CD4-positive, alpha-beta memory T cell (primary cell): ENCODE measurements at regions not wholly inside any gene's neighbourhood (a gene's known extent, or its start where the extent isn't known, plus 50 kb on each side); places are given as distances from the start of the nearest gene placed in this dataset. TPM values are rescaled to one million over a fixed set of nuclear protein-coding genes. Genes with fewer than 3 reads are reported as not detected.

Source experiments
- CTCF ChIA-PET: fragments of 350-600 bp; sonication (Branson Sonifier 250); formaldehyde crosslinking; loops from one replicate; lab custom pipeline; 2021; ENCODE audit warnings: inconsistent platforms; ENCODE audit not compliant: partially characterized antibody; lab: Charles Lee
- POLR2A ChIA-PET: fragments of 350-600 bp; sonication (Branson Sonifier 250); formaldehyde crosslinking; loops from one replicate; lab custom pipeline; 2021; ENCODE audit not compliant: partially characterized antibody; lab: Charles Lee
- DNase-seq, 5 donors: peaks; one replicate each; pipeline versions ENCODE4 v3.0.0 to v3.0.0-alpha.2; 2020 to 2022; ENCODE audit warnings: mixed read lengths in 1 of 5
- H3K27ac ChIP-seq: one replicate; pipeline ENCODE4 v1.7.0; 2013; ENCODE audit warnings: low read depth, low read length
- H3K27me3 ChIP-seq: 2 replicates; pipeline ENCODE4 v1.7.0; 2013; ENCODE audit warnings: mild to moderate bottlenecking, low read length, moderate library complexity; ENCODE audit not compliant: insufficient read depth
- H3K36me3 ChIP-seq: 2 replicates; pipeline ENCODE4 v1.7.0; 2013; ENCODE audit warnings: mild to moderate bottlenecking, low read length, moderate library complexity; ENCODE audit not compliant: insufficient read depth
- H3K4me1 ChIP-seq: 2 replicates; pipeline ENCODE4 v1.7.0; 2013; ENCODE audit warnings: mild to moderate bottlenecking, low read length, moderate library complexity; ENCODE audit not compliant: insufficient read depth
- H3K4me3 ChIP-seq, 2 donors: one replicate each; pipeline ENCODE4 v1.7.0; 2013; ENCODE audit warnings: low read length in 2 of 2, mild to moderate bottlenecking in 1 of 2
- H3K9me3 ChIP-seq, 2 donors: one replicate each; pipeline ENCODE4 v1.7.0; 2013; ENCODE audit warnings: low read length in 2 of 2, control low read depth in 1 of 2; ENCODE audit not compliant: control insufficient read depth in 1 of 2
- H3K27ac Mint-ChIP-seq, 7 donors: one replicate each; pipeline ENCODE4 v1.8.0; 2020 to 2021; ENCODE audit warnings: mixed read lengths in 7 of 7, mild to moderate bottlenecking in 6 of 7, inconsistent platforms in 3 of 7, moderate library complexity in 3 of 7
- H3K27me3 Mint-ChIP-seq, 2 donors: one replicate each; pipeline ENCODE4 v1.8.0; 2020 to 2021; ENCODE audit warnings: mixed read lengths in 2 of 2
- H3K36me3 Mint-ChIP-seq, 2 donors: one replicate each; pipeline ENCODE4 v1.8.0; 2020 to 2021; ENCODE audit warnings: mixed read lengths in 2 of 2, inconsistent platforms in 1 of 2, mild to moderate bottlenecking in 1 of 2
- H3K4me1 Mint-ChIP-seq, 4 donors: one replicate each; pipeline ENCODE4 v1.8.0; 2020 to 2021; ENCODE audit warnings: mixed read lengths in 4 of 4, mild to moderate bottlenecking in 1 of 4
- H3K4me3 Mint-ChIP-seq, 8 donors: one replicate each; pipeline ENCODE4 v1.8.0; 2020 to 2021; ENCODE audit warnings: mixed read lengths in 8 of 8, mild to moderate bottlenecking in 7 of 8, moderate library complexity in 6 of 8, inconsistent platforms in 3 of 8
- H3K9me3 Mint-ChIP-seq, 8 donors: one replicate each; pipeline ENCODE4 v1.8.0; 2020 to 2021; ENCODE audit warnings: mixed read lengths in 8 of 8, mild to moderate bottlenecking in 5 of 8, inconsistent platforms in 3 of 8, moderate library complexity in 1 of 8
- intact Hi-C: fragments of 100-400 bp; cut with micrococcal nuclease; formaldehyde crosslinking; loops from one replicate; pipeline ENCODE4 v1.15.1; 2023
- microRNA-seq: library from miRNA; unstranded; fragments of <30 nt; microRNA quantifications from one replicate; pipeline ENCODE4 v1.2.0, GENCODE V29; 2021; ENCODE audit warnings: borderline replicate concordance, borderline number of aligned reads, borderline microRNAs expressed, mixed read lengths

DNA sequence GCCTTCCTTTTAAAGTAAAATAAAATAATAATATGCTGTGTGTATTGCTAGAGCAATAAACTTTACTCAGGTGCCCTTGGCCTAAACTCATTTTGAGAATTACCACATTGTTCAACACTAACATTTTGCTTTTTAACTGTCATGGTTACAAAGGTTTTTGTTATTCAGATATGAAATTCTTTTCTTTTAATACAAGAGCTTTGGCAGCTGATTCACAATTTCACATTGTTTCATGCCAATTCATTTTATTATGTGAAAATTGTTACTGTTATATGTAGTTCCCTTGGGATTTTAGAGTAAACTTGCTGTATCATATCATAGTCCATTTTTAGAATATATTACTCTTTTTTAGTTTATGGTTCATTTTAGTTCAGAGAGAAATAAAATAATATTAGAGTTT is 65.8 kb upstream of the ZNF804A start:
- no peak overlapping the region for H3K27ac Mint-ChIP-seq
- intact Hi-C loops, result no loop called here
- peaks cover 3 to 29% (median 18%) of the 10 kb centered on the region in 8 donors for H3K9me3 Mint-ChIP-seq
- no peaks in the 10 kb centered on the region for H3K27me3 Mint-ChIP-seq
- H3K36me3 Mint-ChIP-seq, result no peaks in the 10 kb centered on the region
- Histone ChIP-seq H3K4me3 (no peak overlapping the region), H3K9me3 (peaks cover 0 to 11% of the 10 kb centered on the region in 2 donors), H3K27me3 (no peaks in the 10 kb centered on the region), H3K27ac (no peak overlapping the region), H3K36me3 (no peaks in the 10 kb centered on the region), H3K4me1 (no peaks in the 10 kb centered on the region)
- DNase-seq, result no peak
- H3K4me1 Mint-ChIP-seq, result no peaks in the 10 kb centered on the region
- CTCF ChIA-PET, result no interaction called here
- POLR2A ChIA-PET, result no interaction called here
- H3K4me3 Mint-ChIP-seq, result no peak overlapping the region

GRCh38 chr2:184534986-184535385 is 63.3 kb upstream of the ZNF804A start:
- Histone ChIP-seq H3K4me1 (no peaks in the 10 kb centered on the region), H3K27me3 (no peaks in the 10 kb centered on the region), H3K27ac (no peak overlapping the region), H3K9me3 (no peaks in the 10 kb centered on the region), H3K4me3 (no peak overlapping the region), H3K36me3 (no peaks in the 10 kb centered on the region)
- intact Hi-C loops, result no loop called here
- H3K9me3 Mint-ChIP-seq, result peaks cover 0 to 12% (median 5%) of the 10 kb centered on the region in 8 donors
- POLR2A ChIA-PET, result no interaction called here
- no peaks in the 10 kb centered on the region for H3K27me3 Mint-ChIP-seq
- CTCF ChIA-PET, result no interaction called here
- H3K4me3 Mint-ChIP-seq, result no peak overlapping the region
- no peak overlapping the region for H3K27ac Mint-ChIP-seq
- H3K36me3 Mint-ChIP-seq, result no peaks in the 10 kb centered on the region
- DNase-seq, result no peak
- no peaks in the 10 kb centered on the region for H3K4me1 Mint-ChIP-seq

- H3K9me3 Mint-ChIP-seq, result peaks cover 0 to 6% (median 1%) of the 10 kb centered on the region in 8 donors
- Histone ChIP-seq H3K27me3 (no peaks in the 10 kb centered on the region), H3K9me3 (no peaks in the 10 kb centered on the region), H3K27ac (no peak overlapping the region), H3K4me1 (no peaks in the 10 kb centered on the region), H3K4me3 (no peak overlapping the region), H3K36me3 (no peaks in the 10 kb centered on the region)
- H3K36me3 Mint-ChIP-seq, result no peaks in the 10 kb centered on the region
- no peaks in the 10 kb centered on the region for H3K27me3 Mint-ChIP-seq
- H3K4me3 Mint-ChIP-seq, result no peak overlapping the region
- intact Hi-C loops, result no loop called here
- H3K4me1 Mint-ChIP-seq, result no peaks in the 10 kb centered on the region
- ChIA-PET POLR2A (no interaction called here), CTCF (no interaction called here)
- no peak overlapping the region for H3K27ac Mint-ChIP-seq
- DNase-seq, result no peak
Measured at GRCh38 chr2:184540246-184540789, 58.0 kb upstream of the ZNF804A start.

DNA sequence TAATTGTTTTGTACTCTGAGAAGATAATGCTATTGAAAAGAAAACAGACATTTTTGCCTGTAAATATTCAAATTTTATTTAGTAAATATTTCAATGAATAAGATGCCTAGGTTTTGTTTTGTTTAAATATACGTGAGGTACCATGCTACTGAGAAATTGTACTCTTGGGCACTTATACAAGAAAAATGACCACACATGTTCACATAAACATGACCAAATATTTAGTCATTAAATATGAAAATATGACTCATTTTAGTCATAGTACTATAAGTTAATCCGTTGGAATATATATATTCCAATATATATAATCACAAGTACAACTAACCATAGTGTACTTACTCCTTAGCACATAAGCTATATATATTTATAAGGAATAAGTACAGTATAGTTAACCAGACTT is 56.7 kb upstream of the ZNF804A start:
- Histone ChIP-seq H3K27ac (no peak overlapping the region), H3K27me3 (no peaks in the 10 kb centered on the region), H3K9me3 (no peaks in the 10 kb centered on the region), H3K4me3 (no peak overlapping the region), H3K36me3 (no peaks in the 10 kb centered on the region), H3K4me1 (no peaks in the 10 kb centered on the region)
- ChIA-PET CTCF (no interaction called here), POLR2A (no interaction called here)
- Mint-ChIP-seq H3K4me1 (no peaks in the 10 kb centered on the region), H3K27me3 (no peaks in the 10 kb centered on the region), H3K27ac (no peak overlapping the region), H3K4me3 (no peak overlapping the region), H3K9me3 (peaks cover 0 to 6% (median 1%) of the 10 kb centered on the region in 8 donors), H3K36me3 (no peaks in the 10 kb centered on the region)
- intact Hi-C loops, result no loop called here
- no peak for DNase-seq

- H3K27ac Mint-ChIP-seq, result no peak overlapping the region
- no peaks in the 10 kb centered on the region for H3K27me3 Mint-ChIP-seq
- POLR2A ChIA-PET, result no interaction called here
- intact Hi-C loops, result no loop called here
- H3K4me1 Mint-ChIP-seq, result no peaks in the 10 kb centered on the region
- peaks cover 0 to 6% (median 1%) of the 10 kb centered on the region in 8 donors for H3K9me3 Mint-ChIP-seq
- H3K36me3 Mint-ChIP-seq, result no peaks in the 10 kb centered on the region
- H3K4me3 ChIP-seq, result no peak overlapping the region
- no peak for DNase-seq
- H3K4me1 ChIP-seq, result no peaks in the 10 kb centered on the region
- H3K27ac ChIP-seq, result no peak overlapping the region
- H3K9me3 ChIP-seq, result no peaks in the 10 kb centered on the region
- H3K36me3 ChIP-seq, result no peaks in the 10 kb centered on the region
- CTCF ChIA-PET, result no interaction called here
- no peak overlapping the region for H3K4me3 Mint-ChIP-seq
- no peaks in the 10 kb centered on the region for H3K27me3 ChIP-seq
Measured at GRCh38 chr2:184543832-184544231, 54.5 kb upstream of the ZNF804A start.

Small RNAs in the stretch of these regions (microRNA-seq; reads per million reads assigned to microRNA genes)
- gene MIR548AE1, result not detected
